Right lung (tissue), 2 donors: ENCODE measurements at regions not wholly inside any gene's neighbourhood (a gene's known extent, or its start where the extent isn't known, plus 50 kb on each side); places are given as distances from the start of the nearest gene placed in this dataset.

Experiments
- DNase-seq, 2 donors: peaks; one replicate each; pipeline ENCODE4 v3.0.0-alpha.2; 2013

GRCh38 chr4:126037231-126037630 is 722.5 kb downstream of the FAT4 start:
- DNase-seq, result no peak

- DNase-seq, result no peak
Measured at GRCh38 chr4:126038502-126039144, 723.9 kb downstream of the FAT4 start.

GRCh38 chr4:126046081-126046614 is 731.4 kb downstream of the FAT4 start:
- DNase-seq, result no peak

DNA sequence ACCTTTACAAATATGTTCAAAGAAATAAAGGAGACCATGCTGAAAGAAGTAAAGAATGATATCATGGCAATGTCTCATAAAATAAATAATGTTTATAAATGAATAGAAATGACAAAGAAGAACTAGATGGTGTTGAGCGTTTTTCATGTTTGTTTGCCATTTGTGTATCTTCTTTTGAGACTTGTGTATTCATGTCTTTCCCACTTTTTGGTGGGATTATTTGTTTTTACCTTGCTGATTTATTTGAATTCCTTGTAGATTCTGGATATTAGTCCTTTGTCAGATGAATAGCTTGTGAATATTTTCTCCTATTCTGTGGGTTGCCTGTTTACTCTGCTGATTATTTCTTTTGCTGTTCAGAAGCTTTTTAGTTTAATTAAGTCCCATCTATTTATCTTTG is 732.4 kb downstream of the FAT4 start:
- DNase-seq, result no peak

- peak; percentile 83 to 84 for DNase-seq
Measured at GRCh38 chr4:126051689-126052424, 737.1 kb downstream of the FAT4 start.

DNA sequence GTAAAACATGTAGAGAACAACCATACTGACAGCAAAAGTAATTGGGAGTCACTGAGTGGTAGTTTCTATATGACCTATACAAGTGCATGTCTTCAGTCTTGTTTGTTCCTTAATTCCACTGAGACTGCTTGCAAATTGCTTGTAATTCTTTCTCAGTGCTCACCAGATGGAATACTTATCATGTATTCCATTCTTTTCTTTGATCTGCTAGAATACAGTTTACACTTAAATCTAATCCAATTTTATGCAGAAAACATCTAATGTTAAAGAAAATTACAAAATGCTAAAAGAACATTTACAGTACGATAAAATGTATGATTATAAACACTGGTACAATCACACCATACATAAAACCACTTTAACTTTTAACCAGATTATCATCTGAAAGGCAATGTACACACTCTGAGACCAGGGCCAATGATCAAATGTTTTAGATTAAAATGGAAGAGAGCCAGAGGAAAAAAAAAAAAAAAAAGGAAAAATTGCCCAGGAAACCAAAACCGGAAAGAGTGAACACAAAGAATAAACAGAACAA is 741.4 kb downstream of the FAT4 start:
- DNase-seq, result peak in 1 of 2 donors; percentile 36

- DNase-seq, result no peak
Measured at GRCh38 chr4:126057371-126057770, 742.6 kb downstream of the FAT4 start.

DNA sequence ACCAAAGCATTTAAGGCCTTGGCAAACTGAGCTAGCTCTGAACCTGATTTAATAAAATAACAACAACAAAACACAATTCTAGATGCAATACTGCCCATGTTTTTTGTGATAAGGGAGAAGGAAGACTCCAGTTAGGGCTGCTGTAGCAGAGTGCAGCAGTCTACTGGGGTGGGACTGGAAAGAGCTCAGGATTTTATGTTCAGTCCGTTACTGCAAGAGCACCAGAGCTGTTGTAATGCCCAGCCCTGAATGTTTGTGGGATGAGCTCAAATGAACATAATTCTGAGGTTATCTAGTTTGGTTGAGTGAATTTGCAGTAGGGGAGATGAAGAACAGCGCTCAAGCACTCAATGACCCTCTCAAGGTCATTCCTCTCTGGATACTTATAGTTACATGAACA is 743.8 kb downstream of the FAT4 start:
- no peak for DNase-seq

GRCh38 chr4:126061655-126062054 is 746.9 kb downstream of the FAT4 start:
- no peak for DNase-seq

- no peak for DNase-seq
Measured at GRCh38 chr4:126065016-126065415, 750.3 kb downstream of the FAT4 start.

DNA sequence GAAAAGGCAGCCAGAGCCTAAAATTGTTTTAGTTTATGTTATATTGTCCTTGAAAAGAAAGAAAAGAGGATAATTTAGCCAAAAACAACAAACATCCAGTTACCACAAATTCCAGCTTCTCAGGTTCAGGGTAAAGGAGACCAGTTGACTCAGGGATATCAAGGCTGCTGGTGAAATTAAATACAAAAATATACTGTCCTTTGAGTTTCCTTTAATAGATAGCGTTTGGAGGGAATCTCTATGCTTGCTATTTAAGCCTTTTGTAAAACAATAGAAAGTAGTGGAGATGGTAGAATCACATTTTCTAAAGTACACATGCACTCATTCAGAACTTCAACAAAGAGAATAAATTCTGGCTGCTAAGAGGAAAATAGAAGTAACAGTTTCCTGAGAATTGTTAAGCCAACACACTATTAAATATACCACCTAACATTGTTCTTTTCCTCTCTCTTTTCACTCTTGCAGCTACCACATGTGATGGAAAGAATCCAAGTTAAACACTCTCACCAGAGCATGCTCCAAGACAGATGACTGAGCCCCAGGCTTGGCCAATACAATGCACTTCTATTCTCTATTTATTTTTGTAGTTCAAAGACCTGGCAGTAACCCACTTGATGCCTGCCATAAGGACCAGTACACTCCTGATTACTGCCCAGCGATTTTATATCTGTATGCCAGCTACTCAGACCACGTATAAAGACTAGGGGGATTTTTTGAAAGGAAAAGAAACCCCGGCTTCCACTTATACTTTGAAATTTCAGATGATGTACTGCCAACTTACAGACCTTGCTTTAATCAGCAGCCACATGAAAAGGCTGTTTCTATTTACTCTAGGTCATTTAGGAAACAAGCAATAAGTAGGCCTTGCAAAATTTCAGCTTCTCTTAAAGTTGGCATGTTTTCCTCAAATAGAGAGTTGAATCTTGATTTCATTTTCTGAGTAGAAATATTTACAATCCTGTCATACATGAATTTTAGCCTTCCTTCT is 756.9 kb downstream of the FAT4 start:
- peak; percentile 46 to 62 for DNase-seq

DNA sequence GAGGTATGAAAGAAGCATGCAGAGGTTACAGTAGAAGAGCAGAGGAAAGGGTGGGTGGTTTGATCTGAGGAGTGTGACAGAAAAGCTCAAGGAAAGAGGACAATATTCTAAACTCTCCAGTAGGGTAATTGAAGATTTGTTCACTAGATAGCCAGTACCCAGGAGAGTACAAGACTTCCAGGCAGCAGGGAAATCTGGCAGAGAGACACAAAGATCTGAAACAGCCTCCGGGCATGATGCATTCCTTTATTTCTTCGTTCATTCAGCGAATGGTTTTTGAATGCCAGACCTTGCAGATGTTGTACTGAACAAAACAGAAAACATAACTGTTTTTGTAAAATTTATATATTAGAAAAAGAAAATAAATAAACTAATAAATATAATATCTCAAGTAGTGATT is 766.6 kb downstream of the FAT4 start:
- no peak for DNase-seq

GRCh38 chr4:126086041-126086440 is 771.3 kb downstream of the FAT4 start:
- DNase-seq, result no peak

DNA sequence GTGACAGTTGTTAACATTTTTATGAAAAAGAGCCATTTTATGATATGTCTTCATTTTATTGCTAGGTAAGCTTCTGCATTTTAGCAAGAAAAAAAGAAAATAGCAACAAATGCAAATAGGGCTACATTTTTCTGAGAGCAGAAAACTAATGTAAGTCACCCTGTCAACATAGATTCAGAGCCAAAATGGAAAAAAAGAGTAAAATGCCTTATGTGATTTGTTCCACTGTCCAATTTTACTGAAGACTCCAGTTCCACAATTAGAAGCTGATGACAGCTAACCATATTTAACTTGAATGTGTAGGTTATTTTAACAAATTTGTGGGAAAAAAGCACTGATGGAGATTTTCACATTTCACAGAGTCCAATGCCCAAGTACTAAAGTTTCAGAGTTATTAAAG is 772.3 kb downstream of the FAT4 start:
- no peak for DNase-seq

GRCh38 chr4:126097155-126097799 is 782.5 kb downstream of the FAT4 start:
- DNase-seq, result peak in 1 of 2 donors; percentile 29

DNA sequence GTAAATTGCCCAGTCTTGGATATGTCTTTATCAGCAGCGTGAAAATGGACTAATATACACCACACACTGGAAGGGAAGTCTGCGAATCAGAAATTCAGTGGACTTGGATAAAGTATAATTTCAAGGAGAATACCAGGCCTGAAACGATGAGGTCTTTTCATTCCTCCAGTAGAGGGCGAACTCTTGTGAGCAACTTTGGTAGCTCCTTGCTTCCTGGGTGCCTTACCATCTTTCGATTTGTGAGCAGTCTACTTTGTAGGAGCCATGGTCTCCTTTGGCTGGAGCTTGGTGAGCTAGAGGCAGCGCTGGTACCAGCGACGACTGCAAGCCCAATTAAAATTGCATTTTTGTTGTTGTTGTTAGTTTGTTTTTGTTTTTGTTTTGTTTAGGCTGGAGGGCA is 791.9 kb downstream of the FAT4 start:
- no peak for DNase-seq

GRCh38 chr4:126109836-126110235 is 795.1 kb downstream of the FAT4 start:
- no peak for DNase-seq

- no peak for DNase-seq
Measured at GRCh38 chr4:126113058-126113457, 798.3 kb downstream of the FAT4 start.

- peak; percentile 14 to 17 for DNase-seq
Measured at GRCh38 chr4:126123611-126124325, 809.0 kb downstream of the FAT4 start.

- no peak for DNase-seq
Measured at GRCh38 chr4:126124818-126125217, 810.1 kb downstream of the FAT4 start.

GRCh38 chr4:126130215-126130614 is 815.5 kb downstream of the FAT4 start:
- DNase-seq, result no peak
